GM12873 (cell line): ENCODE measurements at regions not wholly inside any gene's neighbourhood (a gene's known extent, or its start where the extent isn't known, plus 50 kb on each side); places are given as distances from the start of the nearest gene placed in this dataset.

Source experiments
- CTCF ChIP-seq: IDR thresholded peaks from 2 replicates; pipeline ENCODE4 v1.5.1; 2012; ENCODE audit warnings: low read depth, mild to moderate bottlenecking, moderate library complexity, low read length, control low read depth; ENCODE audit not compliant: insufficient read depth; ENCODE audit errors: missing control alignments

GRCh38 chr16:5971924-5972323 lies 874.3 kb upstream of the EEF2KMT start:
- no peak for TF ChIP-seq CTCF

GRCh38 chr16:5971106-5971505 lies 873.5 kb upstream of the EEF2KMT start:
- TF ChIP-seq CTCF = no peak

- no peak for TF ChIP-seq CTCF
Observed at GRCh38 chr16:5966004-5966403, 868.4 kb upstream of the EEF2KMT start.

- TF ChIP-seq CTCF = no peak
Observed at GRCh38 chr16:5965321-5965720, 867.7 kb upstream of the EEF2KMT start.

GRCh38 chr16:5951486-5951885 lies 853.9 kb upstream of the EEF2KMT start:
- TF ChIP-seq CTCF = no peak

GRCh38 chr16:5944971-5945370 lies 847.4 kb upstream of the EEF2KMT start:
- TF ChIP-seq CTCF = no peak

GRCh38 chr16:5938607-5939006 lies 841.0 kb upstream of the EEF2KMT start:
- no peak for TF ChIP-seq CTCF
